ENCODE measurements at regions not wholly inside any gene's neighbourhood (a gene's known extent, or its start where the extent isn't known, plus 50 kb on each side); places are given as distances from the start of the nearest gene placed in this dataset.

DNA sequence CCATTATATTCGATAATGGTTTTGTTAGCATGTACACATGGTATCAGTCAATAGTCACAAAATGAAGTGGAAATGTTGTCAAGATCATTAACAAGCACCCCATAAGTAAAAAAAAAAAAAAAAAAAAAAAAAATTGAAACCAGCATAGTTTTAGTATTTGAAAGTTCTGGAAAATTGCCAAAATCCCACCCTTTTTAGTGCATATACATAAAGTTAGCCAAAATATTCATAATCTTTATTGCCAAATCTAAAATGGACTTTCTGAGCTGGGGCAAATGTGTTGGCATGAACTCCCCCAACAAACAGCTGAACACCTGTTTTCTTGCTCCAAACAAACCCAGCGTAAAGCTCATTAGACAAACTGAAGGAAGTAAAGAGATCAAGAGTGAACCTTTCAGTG lies 73.9 kb downstream of the MZT1 start:
- TF ChIP-seq, protein P1, sequence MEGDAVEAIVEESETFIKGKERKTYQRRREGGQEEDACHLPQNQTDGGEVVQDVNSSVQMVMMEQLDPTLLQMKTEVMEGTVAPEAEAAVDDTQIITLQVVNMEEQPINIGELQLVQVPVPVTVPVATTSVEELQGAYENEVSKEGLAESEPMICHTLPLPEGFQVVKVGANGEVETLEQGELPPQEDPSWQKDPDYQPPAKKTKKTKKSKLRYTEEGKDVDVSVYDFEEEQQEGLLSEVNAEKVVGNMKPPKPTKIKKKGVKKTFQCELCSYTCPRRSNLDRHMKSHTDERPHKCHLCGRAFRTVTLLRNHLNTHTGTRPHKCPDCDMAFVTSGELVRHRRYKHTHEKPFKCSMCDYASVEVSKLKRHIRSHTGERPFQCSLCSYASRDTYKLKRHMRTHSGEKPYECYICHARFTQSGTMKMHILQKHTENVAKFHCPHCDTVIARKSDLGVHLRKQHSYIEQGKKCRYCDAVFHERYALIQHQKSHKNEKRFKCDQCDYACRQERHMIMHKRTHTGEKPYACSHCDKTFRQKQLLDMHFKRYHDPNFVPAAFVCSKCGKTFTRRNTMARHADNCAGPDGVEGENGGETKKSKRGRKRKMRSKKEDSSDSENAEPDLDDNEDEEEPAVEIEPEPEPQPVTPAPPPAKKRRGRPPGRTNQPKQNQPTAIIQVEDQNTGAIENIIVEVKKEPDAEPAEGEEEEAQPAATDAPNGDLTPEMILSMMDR (IDR thresholded peaks at IDR 0.05), result no peak
- TF ChIP-seq POLR2A (IDR thresholded peaks at IDR 0.05), result no peak

Data from Peyer's patch (tissue), 4 donors.